GM19043 (cell line): ENCODE measurements at regions not wholly inside any gene's neighbourhood (a gene's known extent, or its start where the extent isn't known, plus 50 kb on each side); places are given as distances from the start of the nearest gene placed in this dataset.

Experiments
- ATAC-seq: cut with Tn5 transposase; IDR thresholded peaks from one replicate; pipeline ENCODE4 v1.9.1; 2021; ENCODE audit warnings: low read depth; ENCODE audit not compliant: unreplicated experiment

- no peak for ATAC-seq
Measured at GRCh38 chr9:10674586-10674985, 61.8 kb upstream of the PTPRD start.

- ATAC-seq: no peak
Measured at GRCh38 chr9:10678010-10678409, 65.2 kb upstream of the PTPRD start.

GRCh38 chr9:10678790-10679189 is 66.0 kb upstream of the PTPRD start:
- no peak for ATAC-seq

- no peak for ATAC-seq
Measured at GRCh38 chr9:10686943-10687342, 74.1 kb upstream of the PTPRD start.

- no peak for ATAC-seq
Measured at GRCh38 chr9:10690546-10690945, 77.7 kb upstream of the PTPRD start.

- no peak for ATAC-seq
Measured at GRCh38 chr9:10697044-10697443, 84.2 kb upstream of the PTPRD start.

GRCh38 chr9:10700291-10700690 is 87.5 kb upstream of the PTPRD start:
- no peak for ATAC-seq

GRCh38 chr9:10700915-10701314 is 88.1 kb upstream of the PTPRD start:
- ATAC-seq: no peak

- ATAC-seq: no peak
Measured at GRCh38 chr9:10701906-10702305, 89.1 kb upstream of the PTPRD start.

- no peak for ATAC-seq
Measured at GRCh38 chr9:10703139-10703538, 90.3 kb upstream of the PTPRD start.

GRCh38 chr9:10704720-10705119 is 91.9 kb upstream of the PTPRD start:
- no peak for ATAC-seq

GRCh38 chr9:10705383-10705782 is 92.6 kb upstream of the PTPRD start:
- ATAC-seq: no peak

GRCh38 chr9:10706788-10707187 is 94.0 kb upstream of the PTPRD start:
- no peak for ATAC-seq

GRCh38 chr9:10721301-10721700 is 108.5 kb upstream of the PTPRD start:
- ATAC-seq: no peak

- ATAC-seq: no peak
Measured at GRCh38 chr9:10729213-10729612, 116.4 kb upstream of the PTPRD start.

GRCh38 chr9:10744669-10745068 is 131.9 kb upstream of the PTPRD start:
- no peak for ATAC-seq

- no peak for ATAC-seq
Measured at GRCh38 chr9:10753474-10753873, 140.7 kb upstream of the PTPRD start.

GRCh38 chr9:10764481-10764880 is 151.7 kb upstream of the PTPRD start:
- ATAC-seq: no peak

GRCh38 chr9:10773136-10773535 is 160.3 kb upstream of the PTPRD start:
- no peak for ATAC-seq

- ATAC-seq: no peak
Measured at GRCh38 chr9:10774051-10774450, 161.2 kb upstream of the PTPRD start.

GRCh38 chr9:10785255-10785654 is 172.5 kb upstream of the PTPRD start:
- ATAC-seq: no peak

- ATAC-seq: no peak
Measured at GRCh38 chr9:10793306-10793705, 180.5 kb upstream of the PTPRD start.

GRCh38 chr9:10804486-10804885 is 191.7 kb upstream of the PTPRD start:
- ATAC-seq: no peak

- ATAC-seq: no peak
Measured at GRCh38 chr9:10806868-10807267, 194.1 kb upstream of the PTPRD start.
